IMR-90 (cell line): ENCODE measurements at regions not wholly inside any gene's neighbourhood (a gene's known extent, or its start where the extent isn't known, plus 50 kb on each side); places are given as distances from the start of the nearest gene placed in this dataset.

Source experiments
- ATAC-seq: fragments of 200-7000 bp; cut with Tn5 transposase; 2 replicates; pipeline ENCODE4 v1.9.1; 2020; ENCODE audit warnings: low read depth, mild to moderate bottlenecking, moderate library complexity
- BruUV-seq: library from RNA; stranded (reverse); fragments of 400-500 nt; replicated peaks from 2 replicates; lab custom pipeline; 2021; lab: Mats Ljungman, UMichigan
- CTCF ChIA-PET: fragments of 300-600 bp; formaldehyde crosslinking; extraction: SDS; loops from one replicate; lab custom pipeline; 2021; ENCODE audit warnings: antibody characterized with exemption; lab: Yijun Ruan, JAX
- POLR2A ChIA-PET: fragments of 300-600 bp; sonication (Branson Sonifier 250); formaldehyde crosslinking; loops from one replicate; lab custom pipeline; 2022; ENCODE audit warnings: antibody characterized with exemption; ENCODE audit not compliant: unreplicated experiment; lab: Charles Lee
- DNase-seq: peaks from one replicate; pipeline ENCODE4 v3.0.0; 2013
- H2AFZ ChIP-seq: replicated peaks from 2 replicates; pipeline ENCODE3; 2013; ENCODE audit warnings: low read length, mild to moderate bottlenecking; ENCODE audit not compliant: poor library complexity
- H2AK5ac ChIP-seq: 2 replicates; pipeline ENCODE4 v1.6.1; 2013; ENCODE audit warnings: low read depth, low read length, inconsistent platforms
- H2AK9ac ChIP-seq: replicated peaks from 2 replicates; pipeline ENCODE3; 2013; ENCODE audit warnings: mild to moderate bottlenecking, low read depth, low read length, moderate library complexity; ENCODE audit not compliant: poor library complexity
- H2BK120ac ChIP-seq: 2 replicates; pipeline ENCODE4 v1.6.1; 2013; ENCODE audit warnings: low read depth, low read length, inconsistent platforms
- H2BK15ac ChIP-seq: 3 replicates; pipeline ENCODE4 v1.6.1; 2013; ENCODE audit warnings: low read depth, low read length, inconsistent platforms
- H2BK20ac ChIP-seq: 2 replicates; pipeline ENCODE4 v1.6.1; 2013; ENCODE audit warnings: low read depth, mild to moderate bottlenecking, inconsistent platforms, low read length, moderate library complexity
- H2BK5ac ChIP-seq: 2 replicates; pipeline ENCODE4 v1.6.1; 2013; ENCODE audit warnings: mild to moderate bottlenecking, low read depth, low read length, inconsistent platforms; ENCODE audit not compliant: poor library complexity, severe bottlenecking
- H3K14ac ChIP-seq: replicated peaks from 2 replicates; pipeline ENCODE4 v1.6.1; 2013; ENCODE audit warnings: low read depth, low read length, inconsistent platforms
- H3K18ac ChIP-seq: 2 replicates; pipeline ENCODE4 v1.6.1; 2013; ENCODE audit warnings: low read depth, low read length, control low read depth
- H3K23ac ChIP-seq: 2 replicates; pipeline ENCODE4 v1.6.1; 2013; ENCODE audit warnings: low read depth, low read length, inconsistent platforms
- H3K27ac ChIP-seq: 2 replicates; pipeline ENCODE4 v1.5.1; 2013; ENCODE audit warnings: mild to moderate bottlenecking, control low read depth, low read length; ENCODE audit not compliant: insufficient read depth
- H3K27me3 ChIP-seq: 2 replicates; pipeline ENCODE4 v1.6.1; 2013; ENCODE audit warnings: low read length; ENCODE audit not compliant: control insufficient read depth, insufficient read depth
- H3K36me3 ChIP-seq: 2 replicates; pipeline ENCODE4 v1.6.1; 2013; ENCODE audit warnings: low read length, mixed read lengths; ENCODE audit not compliant: control insufficient read depth, insufficient read depth
- H3K4ac ChIP-seq: 2 replicates; pipeline ENCODE4 v1.6.1; 2013; ENCODE audit warnings: low read depth, low read length, inconsistent platforms
- H3K4me1 ChIP-seq: 2 replicates; pipeline ENCODE4 v1.6.1; 2013; ENCODE audit warnings: low read length, mixed read lengths; ENCODE audit not compliant: control insufficient read depth, insufficient read depth
- H3K4me2 ChIP-seq: 2 replicates; pipeline ENCODE4 v1.6.1; 2013; ENCODE audit warnings: low read depth, mild to moderate bottlenecking, control low read depth, low read length, moderate library complexity
- H3K4me3 ChIP-seq: 2 replicates; pipeline ENCODE4 v1.5.1; 2013; ENCODE audit warnings: low read depth, mild to moderate bottlenecking, control low read depth, low read length, moderate library complexity; ENCODE audit not compliant: insufficient read depth
- H3K56ac ChIP-seq: 2 replicates; pipeline ENCODE4 v1.6.1; 2013; ENCODE audit warnings: low read length, inconsistent platforms; ENCODE audit not compliant: insufficient read depth; ENCODE audit errors: extremely low read depth
- H3K79me1 ChIP-seq, 2 experiments: 2 replicates each; pipeline ENCODE4 v1.6.1; 2013; ENCODE audit warnings: low read length in 2 of 2, inconsistent platforms in 1 of 2, low read depth in 1 of 2
- H3K9ac ChIP-seq: 2 replicates; pipeline ENCODE4 v1.6.1; 2013; ENCODE audit warnings: low read depth, low read length, control low read depth
- H3K9me1 ChIP-seq: 2 replicates; pipeline ENCODE4 v1.6.1; 2013; ENCODE audit warnings: low read length, inconsistent platforms; ENCODE audit not compliant: insufficient read depth
- H3K9me3 ChIP-seq: 2 replicates; pipeline ENCODE4 v1.6.1; 2013; ENCODE audit warnings: low read length; ENCODE audit not compliant: control insufficient read depth, insufficient read depth
- H4K20me1 ChIP-seq: 2 replicates; pipeline ENCODE4 v1.6.1; 2013; ENCODE audit warnings: low read length, inconsistent platforms; ENCODE audit not compliant: insufficient read depth
- H4K5ac ChIP-seq: 2 replicates; pipeline ENCODE4 v1.6.1; 2013; ENCODE audit warnings: mild to moderate bottlenecking, low read depth, low read length, control low read depth
- H4K8ac ChIP-seq, 2 experiments: 2 replicates each; pipeline ENCODE4 v1.6.1; 2013; ENCODE audit warnings: low read depth in 2 of 2, low read length in 2 of 2, control low read depth in 1 of 2, inconsistent platforms in 1 of 2
- H4K91ac ChIP-seq: 2 replicates; pipeline ENCODE4 v1.6.1; 2013; ENCODE audit warnings: low read depth, low read length, inconsistent platforms; ENCODE audit not compliant: insufficient read depth
- BHLHE40 ChIP-seq: fragments of 150-350 bp; IDR thresholded peaks from 2 replicates; pipeline ENCODE4 v1.6.1; 2016; ENCODE audit warnings: mild to moderate bottlenecking, low read depth, low read length
- CEBPB ChIP-seq: IDR thresholded peaks from 2 replicates; pipeline ENCODE4 v1.6.1; 2012; ENCODE audit warnings: low read depth, low read length, improper control_type of control experiment
- CHD1 ChIP-seq: IDR thresholded peaks from 2 replicates; pipeline ENCODE4 v1.6.1; 2012; ENCODE audit warnings: low read depth, low read length, improper control_type of control experiment
- FOS ChIP-seq: fragments of 150-350 bp; IDR thresholded peaks from 2 replicates; pipeline ENCODE4 v1.6.1; 2016; ENCODE audit warnings: low read depth, low read length
- MAFK ChIP-seq: IDR thresholded peaks from 2 replicates; pipeline ENCODE4 v1.6.1; 2012; ENCODE audit warnings: low read depth, low read length, improper control_type of control experiment
- MAZ ChIP-seq: IDR thresholded peaks from 2 replicates; pipeline ENCODE4 v1.6.1; 2012; ENCODE audit warnings: low read depth, mild to moderate bottlenecking, low read length, improper control_type of control experiment, moderate library complexity, borderline replicate concordance
- MXI1 ChIP-seq: IDR thresholded peaks from 2 replicates; pipeline ENCODE4 v1.6.1; 2012; ENCODE audit warnings: low read depth, mild to moderate bottlenecking, low read length, moderate library complexity, borderline replicate concordance
- NFE2L2 ChIP-seq: fragments of 150-350 bp; IDR thresholded peaks from 2 replicates; pipeline ENCODE4 v1.6.1; 2016; ENCODE audit warnings: low read depth, mild to moderate bottlenecking, low read length
- POLR2A ChIP-seq: IDR thresholded peaks from 2 replicates; pipeline ENCODE4 v1.6.1; 2012; ENCODE audit warnings: mild to moderate bottlenecking, low read depth, low read length
- RAD21 ChIP-seq: IDR thresholded peaks from 2 replicates; pipeline ENCODE4 v1.6.1; 2012; ENCODE audit warnings: low read length, improper control_type of control experiment
- RCOR1 ChIP-seq: IDR thresholded peaks from 2 replicates; pipeline ENCODE4 v1.6.1; 2012; ENCODE audit warnings: mild to moderate bottlenecking, low read length, improper control_type of control experiment; ENCODE audit not compliant: insufficient replicate concordance
- RFX5 ChIP-seq: IDR thresholded peaks from 2 replicates; pipeline ENCODE4 v1.8.0; 2012; ENCODE audit warnings: low read depth, mild to moderate bottlenecking, low read length, moderate library complexity
- SMC3 ChIP-seq: fragments of 150-350 bp; IDR thresholded peaks from 2 replicates; pipeline ENCODE4 v1.6.1; 2016; ENCODE audit warnings: low read depth, mild to moderate bottlenecking, antibody characterized with exemption, low read length, moderate library complexity
- WGBS, 2 experiments: methylation state at CpG; one replicate each; pipeline versions ENCODE4 v1.1.5 to v1.1.7; 2013; ENCODE audit warnings: missing lambda C conversion rate in 2 of 2; ENCODE audit not compliant: insufficient read length in 1 of 2; ENCODE audit errors: extremely low coverage in 2 of 2; 5-methylcytosine and 5-hydroxymethylcytosine counted together
- dilution Hi-C: fragments of 300-500 bp; cut with HindIII; formaldehyde crosslinking; loops from one replicate; pipeline ENCODE4 v1.14.3; 2018; ENCODE audit warnings: low sequenced_read_pairs; ENCODE audit not compliant: unreplicated experiment
- in situ Hi-C: fragments of 300-500 bp; cut with MboI; formaldehyde crosslinking; loops from 3 replicates; pipeline ENCODE4 v1.14.3; 2019; ENCODE audit warnings: low sequenced_read_pairs, inconsistent platforms, mixed read lengths
- intact Hi-C: fragments of 100-400 bp; cut with micrococcal nuclease; formaldehyde crosslinking; loops from 2 replicates; pipeline ENCODE4 v1.10.0; 2022
- TF ChIP-seq, protein P1 (sequence below): fragments of 150-350 bp; IDR thresholded peaks from 2 replicates; pipeline ENCODE4 v1.6.1; 2016; ENCODE audit warnings: low read depth, mild to moderate bottlenecking, low read length, moderate library complexity, borderline replicate concordance
- TF ChIP-seq, protein P2 (sequence below): conservative IDR thresholded peaks from 2 replicates; pipeline ENCODE4 v1.5.1; 2012; ENCODE audit warnings: mild to moderate bottlenecking, low read depth, low read length, improper control_type of control experiment
- TF ChIP-seq, protein P3 (sequence below): fragments of 150-350 bp; IDR thresholded peaks from 2 replicates; pipeline ENCODE4 v1.6.1; 2017; ENCODE audit warnings: mild to moderate bottlenecking, antibody characterized with exemption, low read length, low read depth

DNA sequence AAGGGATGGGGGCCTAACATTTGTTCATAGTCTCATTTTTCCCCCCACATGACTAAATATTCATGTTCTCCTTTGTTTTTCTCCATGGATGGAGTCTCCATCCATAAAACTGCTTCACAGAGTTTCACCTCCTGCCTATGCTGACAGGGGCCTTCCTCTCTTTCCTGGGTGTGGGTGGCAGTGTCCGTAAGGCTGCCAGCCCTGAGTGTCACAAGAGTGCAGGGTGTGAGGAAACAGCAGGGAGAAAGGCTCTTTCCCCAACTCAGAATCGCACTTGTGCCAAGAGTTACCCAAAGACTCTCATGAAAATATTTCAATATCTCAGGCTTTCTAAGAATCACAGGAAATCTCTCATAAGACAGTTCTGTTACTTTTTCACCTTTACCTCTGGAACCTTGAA is 346.2 kb upstream of the MMS22L start:
- ChIA-PET POLR2A (no interaction called here), CTCF (no interaction called here)
- H3K27me3 ChIP-seq, result no peaks in the 10 kb centered on the region
- no peaks in the 10 kb centered on the region for H3K36me3 ChIP-seq
- no peaks in the 10 kb centered on the region for H3K9me3 ChIP-seq
- no peak for TF ChIP-seq MXI1
- TF ChIP-seq, protein P1, sequence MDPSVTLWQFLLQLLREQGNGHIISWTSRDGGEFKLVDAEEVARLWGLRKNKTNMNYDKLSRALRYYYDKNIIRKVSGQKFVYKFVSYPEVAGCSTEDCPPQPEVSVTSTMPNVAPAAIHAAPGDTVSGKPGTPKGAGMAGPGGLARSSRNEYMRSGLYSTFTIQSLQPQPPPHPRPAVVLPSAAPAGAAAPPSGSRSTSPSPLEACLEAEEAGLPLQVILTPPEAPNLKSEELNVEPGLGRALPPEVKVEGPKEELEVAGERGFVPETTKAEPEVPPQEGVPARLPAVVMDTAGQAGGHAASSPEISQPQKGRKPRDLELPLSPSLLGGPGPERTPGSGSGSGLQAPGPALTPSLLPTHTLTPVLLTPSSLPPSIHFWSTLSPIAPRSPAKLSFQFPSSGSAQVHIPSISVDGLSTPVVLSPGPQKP, result no peak
- TF ChIP-seq, protein P2, sequence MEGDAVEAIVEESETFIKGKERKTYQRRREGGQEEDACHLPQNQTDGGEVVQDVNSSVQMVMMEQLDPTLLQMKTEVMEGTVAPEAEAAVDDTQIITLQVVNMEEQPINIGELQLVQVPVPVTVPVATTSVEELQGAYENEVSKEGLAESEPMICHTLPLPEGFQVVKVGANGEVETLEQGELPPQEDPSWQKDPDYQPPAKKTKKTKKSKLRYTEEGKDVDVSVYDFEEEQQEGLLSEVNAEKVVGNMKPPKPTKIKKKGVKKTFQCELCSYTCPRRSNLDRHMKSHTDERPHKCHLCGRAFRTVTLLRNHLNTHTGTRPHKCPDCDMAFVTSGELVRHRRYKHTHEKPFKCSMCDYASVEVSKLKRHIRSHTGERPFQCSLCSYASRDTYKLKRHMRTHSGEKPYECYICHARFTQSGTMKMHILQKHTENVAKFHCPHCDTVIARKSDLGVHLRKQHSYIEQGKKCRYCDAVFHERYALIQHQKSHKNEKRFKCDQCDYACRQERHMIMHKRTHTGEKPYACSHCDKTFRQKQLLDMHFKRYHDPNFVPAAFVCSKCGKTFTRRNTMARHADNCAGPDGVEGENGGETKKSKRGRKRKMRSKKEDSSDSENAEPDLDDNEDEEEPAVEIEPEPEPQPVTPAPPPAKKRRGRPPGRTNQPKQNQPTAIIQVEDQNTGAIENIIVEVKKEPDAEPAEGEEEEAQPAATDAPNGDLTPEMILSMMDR, result no peak
- TF ChIP-seq FOS, result no peak
- no peak for TF ChIP-seq RAD21
- TF ChIP-seq CEBPB, result no peak
- no peak for TF ChIP-seq RFX5
- TF ChIP-seq BHLHE40, result no peak
- TF ChIP-seq, protein P3, sequence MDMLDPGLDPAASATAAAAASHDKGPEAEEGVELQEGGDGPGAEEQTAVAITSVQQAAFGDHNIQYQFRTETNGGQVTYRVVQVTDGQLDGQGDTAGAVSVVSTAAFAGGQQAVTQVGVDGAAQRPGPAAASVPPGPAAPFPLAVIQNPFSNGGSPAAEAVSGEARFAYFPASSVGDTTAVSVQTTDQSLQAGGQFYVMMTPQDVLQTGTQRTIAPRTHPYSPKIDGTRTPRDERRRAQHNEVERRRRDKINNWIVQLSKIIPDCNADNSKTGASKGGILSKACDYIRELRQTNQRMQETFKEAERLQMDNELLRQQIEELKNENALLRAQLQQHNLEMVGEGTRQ, result no peak
- no peak for TF ChIP-seq RCOR1
- no peak for TF ChIP-seq SMC3
- TF ChIP-seq MAZ, result no peak
- no peak for TF ChIP-seq POLR2A
- TF ChIP-seq NFE2L2, result no peak
- TF ChIP-seq MAFK, result no peak
- no peak for TF ChIP-seq CHD1
- H3K4ac ChIP-seq, result no peak overlapping the region
- in situ Hi-C loops (no loop called here), dilution Hi-C loops (no loop called here), intact Hi-C loops (no loop called here)
- ATAC-seq (no peak), DNase-seq (no peak)
- no peak overlapping the region for H4K91ac ChIP-seq
- no peak overlapping the region for H2BK15ac ChIP-seq
- H2BK20ac ChIP-seq, result no peak overlapping the region
- no peak overlapping the region for H3K9ac ChIP-seq
- H3K4me1 ChIP-seq, result no peaks in the 10 kb centered on the region
- BruUV-seq, result no TSS peak
- H4K20me1 ChIP-seq, result no peaks in the 10 kb centered on the region
- no peak overlapping the region for H3K18ac ChIP-seq
- H3K27ac ChIP-seq, result no peak overlapping the region
- no peaks in the 10 kb centered on the region for H3K9me1 ChIP-seq
- no peak overlapping the region for H4K8ac ChIP-seq
- no peak overlapping the region for H2BK5ac ChIP-seq
- H3K56ac ChIP-seq, result no peak overlapping the region
- no CpG with 5 or more reads among the region's 2 CpGs for WGBS, 2 experiments
- no peak overlapping the region for H2BK120ac ChIP-seq
- no peak overlapping the region for H3K14ac ChIP-seq
- H2AFZ ChIP-seq, result no peak overlapping the region
- peak overlapping the region; percentile 84 for H2AK9ac ChIP-seq
- no peak overlapping the region for H4K5ac ChIP-seq
- no peaks in the 10 kb centered on the region for H3K79me1 ChIP-seq
- H3K4me3 ChIP-seq, result no peak overlapping the region
- no peak overlapping the region for H2AK5ac ChIP-seq
- no peak overlapping the region for H3K23ac ChIP-seq
- no peak overlapping the region for H3K4me2 ChIP-seq
